ENCODE measurements at regions not wholly inside any gene's neighbourhood (a gene's known extent, or its start where the extent isn't known, plus 50 kb on each side); places are given as distances from the start of the nearest gene placed in this dataset.

GRCh38 chr6:151740820-151741219 lies 66.7 kb upstream of the ESR1 start:
- H3K4me3 ChIP-seq (ENCODE audit: low read depth, low read length, poor library complexity, severe bottlenecking): no peak overlapping the region
- H4K20me1 ChIP-seq (ENCODE audit: insufficient read depth, low read length): no peaks in the 10 kb centered on the region
- H3K9me3 ChIP-seq (ENCODE audit: low read length): no peaks in the 10 kb centered on the region
- no peaks in the 10 kb centered on the region for H3K4me1 ChIP-seq (ENCODE audit: insufficient read depth, low read length, severe bottlenecking)
- H3K9me2 ChIP-seq (ENCODE audit: low read depth, low read length): no peaks in the 10 kb centered on the region
- no peak overlapping the region for H2AFZ ChIP-seq (ENCODE audit: low read length)
- H3F3A ChIP-seq (ENCODE audit: insufficient read depth, low read length): no peaks in the 10 kb centered on the region
- H3K36me3 ChIP-seq (ENCODE audit: insufficient read depth, low read length): no peaks in the 10 kb centered on the region
- H3K9ac ChIP-seq (ENCODE audit: low read length): no peak overlapping the region
- H3K4me2 ChIP-seq (ENCODE audit: low read length): no peak overlapping the region
- H3K27ac ChIP-seq (ENCODE audit: low read depth, low read length, poor library complexity, severe bottlenecking): no peak overlapping the region
- TF ChIP-seq EZH2 (IDR thresholded peaks at IDR 0.05; ENCODE audit: borderline replicate concordance, low read length): no peak
- no peak for TF ChIP-seq CTCF (IDR thresholded peaks at IDR 0.05; ENCODE audit: low read length)
- no peaks in the 10 kb centered on the region for H3K79me2 ChIP-seq (ENCODE audit: insufficient read depth, low read length)
- H3K27me3 ChIP-seq (ENCODE audit: insufficient read depth, low read length): no peaks in the 10 kb centered on the region

- Histone ChIP-seq H3K4me2 (ENCODE audit: low read length) (no peak overlapping the region), H3K4me1 (ENCODE audit: insufficient read depth, low read length, severe bottlenecking) (no peaks in the 10 kb centered on the region)
- TF ChIP-seq CTCF (IDR thresholded peaks at IDR 0.05; ENCODE audit: low read length) (no peak), EZH2 (IDR thresholded peaks at IDR 0.05; ENCODE audit: borderline replicate concordance, low read length) (no peak)
Measured at GRCh38 chr6:151747896-151748295, 59.6 kb upstream of the ESR1 start.

DNA sequence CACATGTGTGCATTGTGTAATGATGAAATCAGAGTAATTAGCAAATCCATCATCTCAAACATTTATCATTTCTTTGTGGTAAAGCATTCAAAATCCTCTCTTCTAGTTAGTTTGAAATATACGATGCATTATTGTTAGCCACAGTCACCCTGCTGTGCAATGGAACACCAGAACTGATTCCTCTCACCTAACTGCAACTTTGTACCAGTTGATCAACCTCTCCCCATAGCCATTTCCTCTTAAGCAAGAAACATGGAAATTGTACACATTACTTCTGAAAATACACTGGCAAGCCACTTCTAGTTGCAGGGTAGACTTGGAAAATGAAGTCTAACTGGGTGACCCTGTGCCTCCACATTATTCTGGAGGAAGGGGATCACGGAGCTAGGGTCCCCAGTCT lies 58.1 kb upstream of the ESR1 start:
- no peaks in the 10 kb centered on the region for H3K9me3 ChIP-seq (ENCODE audit: low read length)
- TF ChIP-seq EZH2 (IDR thresholded peaks at IDR 0.05; ENCODE audit: borderline replicate concordance, low read length) (no peak), CTCF (IDR thresholded peaks at IDR 0.05; ENCODE audit: low read length) (no peak)
- no peaks in the 10 kb centered on the region for H3K4me1 ChIP-seq (ENCODE audit: insufficient read depth, low read length, severe bottlenecking)
- no peak overlapping the region for H3K4me3 ChIP-seq (ENCODE audit: low read depth, low read length, poor library complexity, severe bottlenecking)
- no peaks in the 10 kb centered on the region for H3K27me3 ChIP-seq (ENCODE audit: insufficient read depth, low read length)
- H3K4me2 ChIP-seq (ENCODE audit: low read length): no peak overlapping the region
- H3F3A ChIP-seq (ENCODE audit: insufficient read depth, low read length): no peaks in the 10 kb centered on the region
- no peaks in the 10 kb centered on the region for H4K20me1 ChIP-seq (ENCODE audit: insufficient read depth, low read length)
- H3K27ac ChIP-seq (ENCODE audit: low read depth, low read length, poor library complexity, severe bottlenecking): no peak overlapping the region
- no peaks in the 10 kb centered on the region for H3K36me3 ChIP-seq (ENCODE audit: insufficient read depth, low read length)
- no peak overlapping the region for H2AFZ ChIP-seq (ENCODE audit: low read length)
- no peak overlapping the region for H3K9ac ChIP-seq (ENCODE audit: low read length)
- H3K79me2 ChIP-seq (ENCODE audit: insufficient read depth, low read length): no peaks in the 10 kb centered on the region
- H3K9me2 ChIP-seq (ENCODE audit: low read depth, low read length): no peaks in the 10 kb centered on the region

More at GRCh38 chr6:151747896-151748295, 59.6 kb upstream of the ESR1 start:
- Histone ChIP-seq H3K9ac (ENCODE audit: low read length) (no peak overlapping the region), H3F3A (ENCODE audit: insufficient read depth, low read length) (no peaks in the 10 kb centered on the region), H3K27ac (ENCODE audit: low read depth, low read length, poor library complexity, severe bottlenecking) (no peak overlapping the region), H3K79me2 (ENCODE audit: insufficient read depth, low read length) (no peaks in the 10 kb centered on the region), H3K36me3 (ENCODE audit: insufficient read depth, low read length) (no peaks in the 10 kb centered on the region), H4K20me1 (ENCODE audit: insufficient read depth, low read length) (no peaks in the 10 kb centered on the region), H3K9me2 (ENCODE audit: low read depth, low read length) (no peaks in the 10 kb centered on the region), H3K27me3 (ENCODE audit: insufficient read depth, low read length) (no peaks in the 10 kb centered on the region), H3K9me3 (ENCODE audit: low read length) (no peaks in the 10 kb centered on the region), H2AFZ (ENCODE audit: low read length) (no peak overlapping the region), H3K4me3 (ENCODE audit: low read depth, low read length, poor library complexity, severe bottlenecking) (no peak overlapping the region)

Measured in OCI-LY1 (cell line).